ENCODE measurements at regions not wholly inside any gene's neighbourhood (a gene's known extent, or its start where the extent isn't known, plus 50 kb on each side); places are given as distances from the start of the nearest gene placed in this dataset.

GRCh38 chr4:99763635-99764101 lies 53.0 kb upstream of the DAPP1 start:
- TF ChIP-seq CTCF (IDR thresholded peaks at IDR 0.05; ENCODE audit: low read depth, low read length) = no peak
- DNase-seq (ENCODE audit: low read depth in 2 of 2) = peak; percentile 91 to 92

GRCh38 chr4:99762728-99763127 lies 53.9 kb upstream of the DAPP1 start:
- DNase-seq (ENCODE audit: low read depth in 2 of 2) = no peak
- no peak for TF ChIP-seq CTCF (IDR thresholded peaks at IDR 0.05; ENCODE audit: low read depth, low read length)
- H3K4me3 ChIP-seq (replicated peaks in 1 of 2; ENCODE audit: low read depth in 2 of 2, low read length in 2 of 2) = no peak overlapping the region

More at GRCh38 chr4:99763635-99764101, 53.0 kb upstream of the DAPP1 start:
- H3K4me3 ChIP-seq (replicated peaks in 1 of 2; ENCODE audit: low read depth in 2 of 2, low read length in 2 of 2) = no peak overlapping the region

- no peak for DNase-seq (ENCODE audit: low read depth in 2 of 2)
- TF ChIP-seq CTCF (IDR thresholded peaks at IDR 0.05; ENCODE audit: low read depth, low read length) = no peak
- no peak overlapping the region for H3K4me3 ChIP-seq (replicated peaks in 1 of 2; ENCODE audit: low read depth in 2 of 2, low read length in 2 of 2)
Measured at GRCh38 chr4:99759988-99760387, 56.6 kb upstream of the DAPP1 start.

GRCh38 chr4:99759346-99759984 lies 57.2 kb upstream of the DAPP1 start:
- no peak overlapping the region for H3K4me3 ChIP-seq (replicated peaks in 1 of 2; ENCODE audit: low read depth in 2 of 2, low read length in 2 of 2)
- no peak for TF ChIP-seq CTCF (IDR thresholded peaks at IDR 0.05; ENCODE audit: low read depth, low read length)
- no peak for DNase-seq (ENCODE audit: low read depth in 2 of 2)

GRCh38 chr4:99755223-99755944 lies 61.2 kb upstream of the DAPP1 start:
- DNase-seq (ENCODE audit: low read depth in 2 of 2) = peak; percentile 6 to 29
- TF ChIP-seq CTCF (IDR thresholded peaks at IDR 0.05; ENCODE audit: low read depth, low read length) = no peak
- no peak overlapping the region for H3K4me3 ChIP-seq (replicated peaks in 1 of 2; ENCODE audit: low read depth in 2 of 2, low read length in 2 of 2)

- H3K4me3 ChIP-seq (replicated peaks in 1 of 2; ENCODE audit: low read depth in 2 of 2, low read length in 2 of 2) = no peak overlapping the region
- DNase-seq (ENCODE audit: low read depth in 2 of 2) = peak; percentile 20 to 33
- no peak for TF ChIP-seq CTCF (IDR thresholded peaks at IDR 0.05; ENCODE audit: low read depth, low read length)
Measured at GRCh38 chr4:99754756-99755155, 61.9 kb upstream of the DAPP1 start.

Data from cardiac fibroblast (primary cell).